SIG-M5 treated with dmso at 0.1 percent for 504 hours (cell line): ENCODE measurements at regions not wholly inside any gene's neighbourhood (a gene's known extent, or its start where the extent isn't known, plus 50 kb on each side); places are given as distances from the start of the nearest gene placed in this dataset.

Experiments
- DNase-seq: peaks from one replicate; lab custom pipeline; 2025; ENCODE audit not compliant: unreplicated experiment; lab: John Stamatoyannopoulos, UW

DNA sequence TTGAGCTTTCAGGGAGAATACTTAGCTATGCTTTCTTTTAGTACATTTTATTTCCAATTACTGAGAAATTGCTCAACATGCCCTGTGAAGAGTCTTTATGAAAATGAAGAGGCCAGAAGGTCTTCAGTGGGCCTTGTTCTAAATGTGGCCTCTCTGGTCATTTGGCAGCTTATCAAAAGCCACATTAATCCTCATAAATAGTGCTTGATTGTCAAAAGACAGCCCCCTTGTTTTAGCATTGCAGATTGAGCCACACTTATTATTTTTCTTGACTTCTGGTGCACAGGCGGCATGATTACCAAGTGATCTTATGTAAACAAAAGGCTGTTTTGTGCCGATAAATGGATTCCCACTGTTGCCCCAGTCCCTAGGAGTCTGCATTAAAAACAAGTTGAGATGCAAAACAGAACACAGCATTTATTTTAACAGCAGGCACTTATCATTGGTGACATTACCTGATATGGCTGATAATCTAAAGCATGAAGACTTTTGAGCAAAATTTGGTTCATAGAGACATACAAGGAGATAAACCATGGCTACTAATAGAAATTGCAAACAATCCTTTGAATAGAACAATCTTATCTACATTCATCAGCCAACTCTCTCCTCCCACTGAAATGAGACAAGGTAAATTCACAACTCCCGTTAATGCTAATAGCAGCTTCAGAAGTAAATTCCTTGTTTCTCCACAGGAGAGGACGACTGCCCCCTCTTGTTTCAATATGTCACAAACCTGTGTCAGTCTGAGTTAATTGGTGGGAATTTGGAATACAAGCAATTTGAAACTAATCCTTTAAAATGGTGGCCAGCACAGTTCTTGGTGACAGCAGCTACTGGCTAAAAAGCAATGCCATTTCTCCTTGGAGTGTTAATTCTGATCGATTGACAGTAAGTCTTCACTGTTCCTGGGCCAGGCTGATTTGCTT is 194.3 kb downstream of the NSUN3 start:
- DNase-seq: no peak

DNA sequence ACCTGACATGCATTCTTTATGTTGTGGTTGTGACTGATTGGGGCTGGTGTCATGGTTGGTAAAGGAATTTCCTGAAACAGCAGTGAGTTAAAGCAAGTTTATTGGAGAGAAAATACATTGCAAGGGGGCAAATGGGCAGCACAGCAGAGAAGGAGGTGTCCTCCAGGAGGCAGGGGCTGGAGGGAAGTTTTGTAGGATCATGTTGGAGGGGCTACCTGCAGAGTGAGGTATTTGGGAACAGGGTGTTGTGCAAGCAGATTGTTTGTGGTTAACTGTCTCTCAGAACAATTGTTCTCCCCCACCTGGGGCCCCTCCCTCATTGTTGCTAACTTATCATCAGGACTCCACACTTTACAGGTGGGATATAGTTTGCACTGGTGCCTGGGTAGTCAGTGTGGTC is 196.0 kb downstream of the NSUN3 start:
- no peak for DNase-seq

DNA sequence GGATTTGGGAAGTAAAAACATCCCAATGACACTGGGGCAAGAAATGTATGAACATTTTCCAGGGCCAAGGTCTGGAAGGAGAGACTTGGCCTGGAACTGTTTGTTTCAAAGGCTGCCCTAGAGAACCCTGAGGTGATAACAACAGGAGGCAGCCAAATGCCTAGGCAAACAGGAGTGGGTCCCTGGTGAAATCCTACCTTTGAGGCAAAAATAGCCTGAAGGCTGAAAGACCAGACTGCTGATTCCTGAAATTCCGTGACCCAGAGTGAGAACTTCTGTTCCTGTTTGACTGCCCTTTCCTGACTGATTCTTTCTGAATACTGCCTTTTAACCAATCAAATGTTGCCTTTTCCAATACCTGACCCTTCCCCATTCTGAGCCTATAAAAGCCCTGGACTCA is 196.4 kb downstream of the NSUN3 start:
- DNase-seq: no peak

DNA sequence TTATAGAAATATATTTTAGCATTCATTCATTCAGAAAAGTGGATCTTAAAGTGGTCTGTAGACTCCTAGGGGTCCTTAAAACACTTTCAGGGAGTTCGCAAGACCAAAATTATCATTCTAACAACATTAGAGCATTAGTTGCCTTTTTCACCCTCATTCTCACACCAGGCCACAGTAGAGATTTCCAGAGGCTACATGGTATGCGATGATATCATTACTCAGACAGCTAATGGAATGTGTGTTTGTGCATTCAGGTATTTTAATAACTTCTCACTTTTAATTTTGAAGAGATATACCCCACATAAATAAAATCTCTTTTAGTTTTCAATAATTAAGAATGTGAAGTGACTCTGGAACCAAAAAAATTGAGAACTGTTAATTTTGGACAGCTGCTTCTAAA is 206.9 kb downstream of the NSUN3 start:
- no peak for DNase-seq

DNA sequence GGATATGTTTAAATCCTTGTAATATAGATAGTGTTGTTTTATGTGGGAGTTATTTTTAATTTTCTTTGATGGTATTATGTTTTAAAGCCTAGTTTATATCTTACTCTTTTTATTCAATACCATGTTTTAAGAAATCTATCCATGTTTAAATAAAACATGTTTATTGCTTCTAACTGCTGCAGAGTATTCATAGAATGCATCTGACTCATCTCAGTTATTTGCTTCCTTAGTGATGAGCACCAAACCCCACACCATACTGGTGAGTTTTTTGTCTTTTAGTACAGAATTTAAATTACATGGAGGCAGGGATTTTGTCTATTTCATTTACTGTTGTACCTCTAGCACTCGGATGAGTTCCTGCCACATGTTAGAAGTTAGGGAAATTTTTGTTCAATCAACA is 209.2 kb downstream of the NSUN3 start:
- DNase-seq: no peak

DNA sequence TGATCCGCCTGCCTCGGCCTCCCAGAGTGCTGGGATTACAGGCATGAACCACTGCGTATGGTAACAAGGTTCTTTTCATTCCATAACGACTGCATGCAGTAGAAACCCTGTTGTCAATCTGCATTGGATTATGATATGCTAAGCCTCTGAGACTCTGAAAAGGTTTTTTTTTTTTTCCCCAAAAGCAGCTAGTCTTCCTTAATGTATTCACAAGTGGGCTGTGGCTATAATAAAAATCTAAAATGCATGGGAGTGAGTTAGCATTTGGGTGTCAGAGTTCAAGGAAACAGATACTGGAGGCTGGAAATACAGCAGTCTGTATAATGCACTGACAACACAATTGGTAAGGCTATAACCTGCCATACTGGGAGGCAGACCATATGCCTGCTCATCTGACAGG is 218.1 kb downstream of the NSUN3 start:
- no peak for DNase-seq

DNA sequence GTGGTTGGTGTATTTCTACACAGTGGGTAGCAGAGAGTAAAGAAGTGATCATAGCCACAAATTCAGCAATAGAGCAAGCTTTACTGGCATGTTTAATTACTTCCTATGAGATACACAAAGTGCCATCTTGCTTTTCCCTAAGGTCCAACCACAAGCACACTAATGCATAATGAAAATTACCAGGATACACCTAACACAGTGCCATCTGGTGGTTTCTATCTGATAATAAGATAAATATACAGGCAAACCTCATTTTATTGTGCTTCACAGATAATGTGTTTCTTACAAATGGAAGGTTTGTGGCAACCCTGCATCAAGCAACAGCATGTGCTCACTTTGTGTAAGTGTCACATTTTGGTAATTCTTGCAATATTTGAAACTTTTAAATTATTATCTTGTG is 223.0 kb downstream of the NSUN3 start:
- no peak for DNase-seq

DNA sequence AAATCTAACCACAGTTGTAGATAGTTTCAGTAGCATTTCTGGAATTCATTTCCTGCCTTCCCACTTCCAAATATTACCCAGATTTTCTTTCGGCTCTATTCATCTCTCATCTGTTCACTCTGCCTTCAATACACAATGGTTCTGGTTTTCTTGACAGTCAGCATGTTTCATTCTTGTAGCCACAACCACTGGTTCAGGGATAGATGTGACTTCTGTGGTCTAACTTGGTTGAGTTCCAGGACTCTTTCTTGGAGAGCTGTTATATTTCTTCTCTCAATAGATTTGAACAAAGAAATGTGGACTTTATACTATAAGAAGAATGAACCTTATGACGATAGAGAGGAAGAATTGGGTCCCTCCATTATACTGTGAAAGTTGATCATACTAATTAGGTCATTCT is 228.8 kb downstream of the NSUN3 start:
- no peak for DNase-seq

DNA sequence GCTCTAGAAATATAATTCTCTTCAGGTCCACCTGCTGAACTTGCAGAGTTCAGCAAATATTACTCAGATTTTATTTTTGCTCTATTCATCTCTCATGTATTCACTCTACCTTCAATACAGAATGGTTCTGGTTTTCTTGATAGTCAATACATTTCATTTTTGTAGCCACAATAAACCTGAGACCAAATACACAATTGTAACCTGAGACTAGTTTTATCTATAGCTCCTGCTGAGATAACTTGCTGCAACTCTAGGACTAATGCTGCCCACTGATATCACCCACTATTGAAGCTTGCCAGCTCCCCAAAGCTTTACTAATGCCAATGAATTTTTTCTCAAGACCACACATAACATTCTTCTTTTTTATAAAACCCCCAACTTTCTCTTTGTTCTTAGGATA is 229.3 kb downstream of the NSUN3 start:
- no peak for DNase-seq

DNA sequence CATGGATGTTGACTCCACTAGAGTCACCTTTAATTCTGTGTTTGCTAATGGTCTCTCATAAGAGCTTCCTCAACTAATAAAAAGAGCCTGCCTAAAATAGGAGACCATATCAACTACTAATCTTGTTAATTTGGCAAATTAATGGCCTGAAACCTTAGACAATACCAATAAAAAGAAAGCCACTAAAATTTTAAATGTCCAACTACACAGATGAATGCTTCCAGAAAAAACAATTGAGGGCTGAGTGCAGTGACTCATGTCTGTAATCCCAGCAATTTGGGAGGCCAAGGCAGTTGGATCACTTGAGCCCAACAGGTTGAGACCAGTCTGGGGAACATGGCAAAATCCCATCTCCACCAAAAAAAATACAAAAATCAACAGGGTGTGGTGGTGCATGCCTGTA is 230.9 kb downstream of the NSUN3 start:
- no peak for DNase-seq

DNA sequence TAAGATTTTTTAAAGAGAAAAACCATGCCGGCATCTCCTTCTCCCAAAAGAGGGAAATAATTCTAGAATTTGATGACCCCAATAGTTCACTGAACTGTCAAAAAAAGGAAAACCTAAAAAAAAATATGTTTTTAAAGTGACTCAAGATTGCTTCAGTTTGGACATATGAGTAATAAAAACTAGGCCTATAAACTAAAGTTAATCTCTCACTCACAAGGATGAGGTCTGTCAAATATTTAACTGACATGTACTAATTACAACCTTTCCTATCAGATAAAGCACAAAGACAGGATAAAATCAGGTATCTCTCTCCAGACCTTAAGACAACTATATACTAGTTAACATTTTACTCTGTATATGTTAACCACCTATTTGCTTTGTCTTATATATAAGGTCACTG is 231.9 kb downstream of the NSUN3 start:
- DNase-seq: no peak

DNA sequence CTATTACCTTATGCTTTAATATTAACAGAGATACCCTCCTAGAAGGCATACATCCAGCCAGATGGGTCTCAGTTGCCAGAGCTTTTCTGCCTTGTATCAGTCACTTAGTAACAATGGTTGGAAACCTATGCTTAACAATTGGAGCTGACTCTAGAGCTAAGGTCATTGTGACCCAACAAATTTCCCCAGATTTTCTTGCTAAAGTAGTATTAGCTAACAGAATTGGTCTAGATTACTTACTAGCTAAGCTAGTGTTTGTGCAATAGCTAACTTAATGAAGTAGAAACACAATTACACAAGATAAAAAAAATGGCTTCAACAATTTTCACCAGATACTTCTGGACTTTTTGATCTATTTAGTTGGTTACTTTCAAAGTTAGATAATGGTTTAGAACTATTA is 236.9 kb downstream of the NSUN3 start:
- no peak for DNase-seq

DNA sequence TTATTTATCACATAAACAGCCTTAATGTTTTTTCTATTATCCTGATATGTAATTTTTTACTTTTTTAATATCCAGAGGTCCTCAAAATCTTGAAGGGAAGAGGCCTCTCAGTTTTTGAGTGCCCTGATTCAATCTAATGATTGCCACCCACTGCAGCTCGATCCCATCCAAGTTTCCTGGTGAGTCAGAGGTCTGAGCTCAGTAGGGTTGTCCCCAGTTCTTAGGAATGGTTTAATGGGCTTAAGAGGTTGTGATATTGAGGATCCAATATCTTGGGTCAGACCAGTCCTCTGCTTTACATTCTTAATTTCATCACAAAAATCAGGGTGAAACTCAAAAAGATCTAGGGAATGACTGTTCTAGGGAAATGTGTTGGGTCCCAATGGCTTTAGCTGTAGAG is 238.5 kb downstream of the NSUN3 start:
- DNase-seq: no peak

DNA sequence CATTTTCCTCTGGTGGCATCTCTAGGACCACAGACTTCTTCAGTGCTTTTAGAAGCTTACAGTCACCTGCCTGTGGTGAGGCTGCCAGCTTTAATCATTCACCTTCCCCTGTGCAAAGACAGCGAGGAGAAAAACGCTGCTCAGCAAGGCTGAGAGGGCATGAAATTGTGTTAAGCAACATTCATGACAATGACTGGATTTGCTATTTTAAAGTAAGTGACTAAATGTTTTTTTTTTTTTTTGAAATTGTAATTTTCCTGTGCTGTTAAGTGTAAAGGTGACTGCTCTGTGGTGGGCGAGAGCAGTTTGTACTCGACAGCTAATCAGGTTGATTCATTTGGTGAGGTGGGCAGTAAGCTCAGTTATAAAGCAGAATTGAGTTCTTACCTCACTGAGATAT is 240.4 kb downstream of the NSUN3 start:
- DNase-seq: no peak

DNA sequence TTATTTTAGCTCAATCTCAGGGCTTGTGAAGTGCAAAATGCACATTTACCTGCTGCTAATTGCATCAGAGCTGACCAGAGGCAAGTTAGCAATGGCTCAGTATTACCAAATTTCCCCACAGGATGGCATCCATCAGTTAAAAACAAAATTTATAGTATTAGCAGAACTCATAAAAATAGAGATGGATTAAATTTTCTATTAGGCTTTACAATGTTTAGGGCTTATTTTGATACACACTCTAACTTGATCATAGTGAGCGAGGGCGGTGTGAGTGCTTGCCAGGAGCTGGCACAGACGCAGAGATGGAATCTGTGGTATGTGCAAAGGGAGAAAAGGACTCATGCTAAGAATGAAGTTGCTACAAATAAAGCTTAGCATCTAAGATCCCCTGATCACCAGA is 241.0 kb downstream of the NSUN3 start:
- no peak for DNase-seq

DNA sequence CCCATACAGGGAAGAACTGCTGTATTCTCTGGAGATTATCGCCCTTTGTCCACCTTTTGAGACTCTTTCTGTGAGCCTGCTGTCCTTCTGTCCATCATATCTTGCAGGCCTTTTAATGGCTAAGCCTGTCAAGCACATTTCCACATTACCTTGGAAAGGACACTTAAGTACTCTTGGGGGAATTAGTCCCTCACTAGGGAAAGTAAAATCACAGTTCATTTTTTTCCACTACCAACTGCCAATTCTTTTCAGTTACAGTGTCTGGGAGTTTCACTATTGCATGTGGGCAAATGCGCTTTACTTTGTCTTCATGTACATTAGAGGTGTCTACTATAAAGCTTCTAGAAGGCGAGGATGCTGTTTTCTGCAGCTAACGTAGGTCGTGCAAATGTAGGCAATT is 242.1 kb downstream of the NSUN3 start:
- no peak for DNase-seq

DNA sequence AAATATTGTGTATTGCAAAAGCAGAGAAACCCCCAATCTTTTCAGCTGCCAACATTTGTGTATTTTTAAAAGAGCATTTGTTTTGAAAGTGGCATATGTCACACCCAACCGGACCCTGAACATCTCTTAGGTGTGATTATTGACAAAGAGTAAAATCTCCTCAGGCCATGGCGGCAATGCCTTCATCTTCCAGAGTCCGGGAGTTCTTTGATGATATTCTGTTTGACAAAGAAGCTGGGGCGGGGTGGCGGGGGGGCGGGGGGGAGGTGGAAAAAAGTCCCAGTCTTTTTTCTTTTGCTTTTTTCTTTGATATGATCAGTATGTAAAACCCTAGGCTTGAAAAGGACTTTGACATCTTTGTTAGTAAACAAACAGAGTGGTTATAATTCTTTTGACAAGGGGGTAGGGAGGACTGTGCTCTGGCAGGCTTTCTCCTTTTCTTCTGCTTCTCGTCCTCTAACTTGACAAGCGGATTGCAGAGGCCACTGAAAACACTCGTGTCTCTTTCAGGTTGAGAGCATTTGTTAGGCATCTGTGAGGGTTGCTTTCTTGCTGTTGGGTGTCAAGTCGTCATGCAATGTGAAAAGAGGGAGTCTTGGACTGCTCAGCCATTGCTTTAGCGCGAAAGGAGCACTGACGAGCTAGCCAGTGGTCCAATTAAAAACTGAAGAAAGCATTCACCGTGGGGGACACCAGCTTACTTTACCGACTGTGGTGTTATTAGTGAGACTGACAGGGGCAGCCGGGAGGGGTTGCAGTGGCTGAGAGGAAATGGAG is 243.2 kb downstream of the NSUN3 start:
- DNase-seq: no peak

DNA sequence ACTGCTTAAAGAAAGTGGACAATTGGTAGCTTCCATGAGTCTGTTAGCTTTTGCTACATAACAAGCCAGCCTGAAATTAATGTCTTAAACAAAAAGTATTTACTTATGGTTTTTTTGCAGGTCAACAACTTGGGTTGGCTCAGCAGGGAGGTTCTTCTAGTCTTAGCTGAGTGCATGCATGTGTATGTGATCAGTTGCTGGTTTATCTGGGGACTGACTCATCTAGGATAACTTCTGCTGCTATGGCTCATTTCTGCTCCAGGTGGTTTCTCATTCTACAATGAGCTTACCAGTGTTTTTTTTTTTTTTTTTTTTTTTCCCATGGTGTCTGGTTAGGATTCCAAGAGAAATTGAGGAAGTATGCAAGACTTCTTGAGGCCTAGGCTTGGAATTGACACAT is 244.7 kb downstream of the NSUN3 start:
- no peak for DNase-seq

DNA sequence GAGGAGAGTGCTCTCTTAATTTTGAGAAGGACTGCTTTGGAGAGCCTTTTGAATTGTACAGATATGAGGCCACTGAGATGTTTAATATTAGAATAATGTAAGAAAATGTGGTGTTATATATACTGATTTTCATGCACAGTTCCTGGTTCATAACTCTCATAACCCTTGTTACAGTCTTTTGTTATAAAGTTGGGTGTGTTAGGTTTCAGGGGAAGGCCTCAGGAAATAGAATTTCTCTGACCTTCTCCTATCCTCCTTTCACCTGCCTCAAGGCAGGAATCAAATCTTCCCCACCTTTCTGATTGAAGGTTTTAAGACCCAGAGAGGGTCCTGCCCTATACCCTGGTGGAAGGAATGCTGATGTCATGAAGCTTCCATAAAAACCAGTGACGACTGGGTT is 245.9 kb downstream of the NSUN3 start:
- DNase-seq: no peak

DNA sequence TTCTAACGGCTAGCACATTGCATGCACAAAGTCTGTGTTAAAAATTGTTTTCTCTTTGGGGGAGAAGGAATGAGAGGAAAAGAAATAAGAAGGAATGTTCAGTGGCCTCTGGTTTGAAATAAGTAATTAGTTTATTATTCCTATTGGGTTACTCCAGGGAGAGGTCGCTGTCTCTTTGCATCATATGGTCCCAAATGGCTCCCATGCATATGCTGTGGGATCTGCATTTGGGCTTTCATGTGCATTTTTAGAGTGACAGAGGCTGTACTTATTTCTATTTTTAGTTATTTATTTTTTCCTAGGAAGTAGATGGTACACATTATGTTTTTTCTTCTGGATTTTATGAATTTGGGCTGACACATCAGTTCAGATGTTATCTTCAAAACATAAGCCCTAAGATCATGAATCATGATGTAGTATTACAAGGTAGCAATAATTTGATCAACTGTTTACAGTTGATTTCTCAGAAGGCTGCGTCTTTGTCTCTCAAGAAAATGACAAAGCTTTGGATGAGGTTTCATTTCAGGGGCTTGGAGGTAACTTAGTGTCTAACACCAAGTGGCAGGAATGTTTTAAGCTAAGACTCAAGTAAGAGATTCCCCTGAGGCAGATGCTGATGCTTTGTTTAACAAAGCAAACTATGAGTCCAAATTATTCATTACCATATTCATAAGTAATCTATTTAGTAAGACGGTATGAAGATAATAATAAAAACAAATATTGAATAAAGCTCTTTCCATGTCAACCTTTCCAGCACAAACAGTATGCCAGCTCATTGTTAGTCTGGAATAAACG is 247.7 kb downstream of the NSUN3 start:
- DNase-seq: no peak

DNA sequence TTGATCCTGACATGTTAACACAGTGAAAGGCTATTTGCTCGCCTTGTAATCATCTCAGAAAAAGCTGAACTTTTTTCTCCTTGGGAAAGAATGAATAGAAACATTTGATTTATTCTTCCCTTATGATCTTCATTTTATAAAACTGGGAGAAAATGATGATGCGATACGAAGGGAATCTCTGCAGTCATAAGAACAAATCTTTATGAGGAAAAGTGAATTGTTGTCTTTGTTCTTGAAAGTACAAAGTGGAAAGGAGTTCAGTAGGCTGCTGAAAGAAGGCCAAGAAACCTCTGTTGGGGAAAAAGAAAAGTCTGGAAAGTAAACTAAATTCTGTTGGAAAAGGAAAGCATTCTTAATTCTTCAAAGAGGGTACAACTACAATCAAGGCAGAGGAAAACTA is 248.8 kb downstream of the NSUN3 start:
- DNase-seq: no peak
